ENCODE measurements at regions not wholly inside any gene's neighbourhood (a gene's known extent, or its start where the extent isn't known, plus 50 kb on each side); places are given as distances from the start of the nearest gene placed in this dataset.

DNA sequence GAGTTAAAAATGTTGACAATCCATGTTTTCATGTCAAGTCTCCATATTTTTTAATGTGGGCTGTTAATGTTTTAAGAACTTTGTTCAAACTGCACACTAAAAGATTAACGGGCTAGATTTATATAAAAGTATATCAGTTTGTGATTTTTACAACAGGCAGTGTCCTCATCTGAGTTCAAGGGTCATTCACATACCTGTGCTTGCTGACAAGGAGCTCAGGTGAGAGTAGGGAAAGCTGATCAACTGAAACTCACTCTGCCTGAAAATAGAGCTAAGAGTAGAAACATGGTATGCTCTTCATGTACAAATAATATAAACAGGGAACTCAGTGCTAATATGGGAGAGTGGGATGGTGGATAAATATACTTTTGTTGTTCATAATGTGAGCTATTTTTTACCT lies 102.3 kb upstream of the DKK2 start:
- H3K4me3 Mint-ChIP-seq, result no peak overlapping the region
- ChIA-PET POLR2A (no interaction called here), CTCF (no interaction called here)
- no peaks in the 10 kb centered on the region for H3K27me3 ChIP-seq (replicated peaks in 1 of 4; ENCODE audit: control extremely low read depth in 1 of 4, control insufficient read depth in 3 of 4, insufficient read depth in 4 of 4, low read length in 3 of 4)
- no peak overlapping the region for H2AFZ ChIP-seq (ENCODE audit: insufficient read depth, low read depth, low read length, poor library complexity, severe bottlenecking)
- no peaks in the 10 kb centered on the region for H3K9me3 Mint-ChIP-seq (ENCODE audit: insufficient read depth)
- H3K4me1 Mint-ChIP-seq, result no peaks in the 10 kb centered on the region
- TF ChIP-seq, protein P1, sequence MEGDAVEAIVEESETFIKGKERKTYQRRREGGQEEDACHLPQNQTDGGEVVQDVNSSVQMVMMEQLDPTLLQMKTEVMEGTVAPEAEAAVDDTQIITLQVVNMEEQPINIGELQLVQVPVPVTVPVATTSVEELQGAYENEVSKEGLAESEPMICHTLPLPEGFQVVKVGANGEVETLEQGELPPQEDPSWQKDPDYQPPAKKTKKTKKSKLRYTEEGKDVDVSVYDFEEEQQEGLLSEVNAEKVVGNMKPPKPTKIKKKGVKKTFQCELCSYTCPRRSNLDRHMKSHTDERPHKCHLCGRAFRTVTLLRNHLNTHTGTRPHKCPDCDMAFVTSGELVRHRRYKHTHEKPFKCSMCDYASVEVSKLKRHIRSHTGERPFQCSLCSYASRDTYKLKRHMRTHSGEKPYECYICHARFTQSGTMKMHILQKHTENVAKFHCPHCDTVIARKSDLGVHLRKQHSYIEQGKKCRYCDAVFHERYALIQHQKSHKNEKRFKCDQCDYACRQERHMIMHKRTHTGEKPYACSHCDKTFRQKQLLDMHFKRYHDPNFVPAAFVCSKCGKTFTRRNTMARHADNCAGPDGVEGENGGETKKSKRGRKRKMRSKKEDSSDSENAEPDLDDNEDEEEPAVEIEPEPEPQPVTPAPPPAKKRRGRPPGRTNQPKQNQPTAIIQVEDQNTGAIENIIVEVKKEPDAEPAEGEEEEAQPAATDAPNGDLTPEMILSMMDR (IDR thresholded peaks at IDR 0.05), result no peak
- TF ChIP-seq EZH2 (IDR thresholded peaks at IDR 0.05; ENCODE audit: borderline replicate concordance, insufficient read depth, low read depth, low read length, poor library complexity, severe bottlenecking), result no peak
- no peak overlapping the region for H3K27ac ChIP-seq (ENCODE audit: low read length in 2 of 2)
- H3K4me2 ChIP-seq (replicated peaks; ENCODE audit: low read depth, low read length, poor library complexity, severe bottlenecking), result no peak overlapping the region
- H4K20me1 ChIP-seq (ENCODE audit: control insufficient read depth, insufficient read depth, low read length, poor library complexity, severe bottlenecking), result no peaks in the 10 kb centered on the region
- no peaks in the 10 kb centered on the region for H3K36me3 ChIP-seq (replicated peaks in 1 of 2; ENCODE audit: control extremely low read depth in 1 of 2, control insufficient read depth in 1 of 2, extremely low read depth in 1 of 2, insufficient read depth in 2 of 2, low read length in 1 of 2)
- no CpG with 5 or more reads among the region's 1 CpG for WGBS (ENCODE audit: insufficient coverage)
- no peaks in the 10 kb centered on the region for H3K27me3 Mint-ChIP-seq
- ATAC-seq (ENCODE audit: low read depth) (no peak), DNase-seq (no peak)
- H3K79me2 ChIP-seq (ENCODE audit: control insufficient read depth, insufficient read depth, low read length), result no peaks in the 10 kb centered on the region
- intact Hi-C loops (cut with micrococcal nuclease), result no loop called here
- no peak overlapping the region for H3K27ac Mint-ChIP-seq
- no peak overlapping the region for H3K9ac ChIP-seq (ENCODE audit: low read length)
- no peaks in the 10 kb centered on the region for H3K9me3 ChIP-seq (ENCODE audit: control extremely low read depth in 1 of 3, control insufficient read depth in 2 of 3, insufficient read depth in 1 of 3, low read length in 2 of 3)
- no peaks in the 10 kb centered on the region for H3K4me1 ChIP-seq (ENCODE audit: control insufficient read depth in 2 of 2, insufficient read depth in 2 of 2, low read length in 2 of 2)
- no peak overlapping the region for H3K4me3 ChIP-seq (ENCODE audit: control extremely low read depth in 1 of 5, extremely low read depth in 1 of 5, insufficient read depth in 1 of 5, low read depth in 2 of 5, low read length in 4 of 5)

DNA sequence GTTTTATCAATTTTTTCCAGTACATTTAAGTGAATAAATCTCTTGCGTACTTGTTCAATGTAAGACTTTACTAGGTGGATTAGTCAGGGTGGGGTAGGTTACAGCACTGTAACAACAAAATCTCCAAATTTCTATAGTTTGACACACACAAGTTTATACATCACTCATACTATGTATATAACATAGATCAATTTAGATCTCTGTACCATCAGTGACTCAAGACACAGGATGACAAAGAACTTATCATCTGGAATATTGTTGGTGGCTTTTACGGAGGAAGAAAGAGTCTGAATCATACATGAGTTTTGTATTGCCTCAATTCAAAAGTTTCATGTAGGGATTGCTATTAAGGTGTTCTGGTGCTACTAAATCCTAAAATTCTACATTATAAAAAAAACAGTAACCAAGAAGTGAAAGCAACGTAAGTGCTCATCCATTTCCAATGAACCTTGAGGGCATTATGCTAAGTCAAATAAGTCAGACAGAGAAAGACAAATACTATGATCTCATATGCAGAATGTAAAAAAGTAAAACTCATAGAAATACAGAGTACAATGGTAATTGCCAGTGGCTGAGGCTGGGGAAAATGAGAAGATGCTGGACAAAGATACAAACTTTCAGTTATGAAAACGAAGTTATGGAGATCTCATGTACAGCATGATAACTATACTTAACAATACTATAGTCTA lies 98.0 kb upstream of the DKK2 start:
- no peaks in the 10 kb centered on the region for H3K27me3 Mint-ChIP-seq
- DNase-seq, result no peak
- no peak overlapping the region for H2AFZ ChIP-seq (ENCODE audit: insufficient read depth, low read depth, low read length, poor library complexity, severe bottlenecking)
- no peak overlapping the region for H3K27ac ChIP-seq (ENCODE audit: low read length in 2 of 2)
- H3K4me3 ChIP-seq (ENCODE audit: control extremely low read depth in 1 of 5, extremely low read depth in 1 of 5, insufficient read depth in 1 of 5, low read depth in 2 of 5, low read length in 4 of 5), result no peak overlapping the region
- H3K27ac Mint-ChIP-seq, result no peak overlapping the region
- no peaks in the 10 kb centered on the region for H3K79me2 ChIP-seq (ENCODE audit: control insufficient read depth, insufficient read depth, low read length)
- H3K9me3 Mint-ChIP-seq (ENCODE audit: insufficient read depth), result no peaks in the 10 kb centered on the region
- H3K27me3 ChIP-seq (replicated peaks in 1 of 4; ENCODE audit: control extremely low read depth in 1 of 4, control insufficient read depth in 3 of 4, insufficient read depth in 4 of 4, low read length in 3 of 4), result no peaks in the 10 kb centered on the region
- no peaks in the 10 kb centered on the region for H3K9me3 ChIP-seq (ENCODE audit: control extremely low read depth in 1 of 3, control insufficient read depth in 2 of 3, insufficient read depth in 1 of 3, low read length in 2 of 3)
- ATAC-seq (ENCODE audit: low read depth), result no peak
- no peak overlapping the region for H3K9ac ChIP-seq (ENCODE audit: low read length)
- POLR2A ChIA-PET, result no interaction called here
- TF ChIP-seq, protein P1 (IDR thresholded peaks at IDR 0.05), result no peak
- no peak for TF ChIP-seq EZH2 (IDR thresholded peaks at IDR 0.05; ENCODE audit: borderline replicate concordance, insufficient read depth, low read depth, low read length, poor library complexity, severe bottlenecking)
- CTCF ChIA-PET, result no interaction called here
- H3K36me3 ChIP-seq (replicated peaks in 1 of 2; ENCODE audit: control extremely low read depth in 1 of 2, control insufficient read depth in 1 of 2, extremely low read depth in 1 of 2, insufficient read depth in 2 of 2, low read length in 1 of 2), result no peaks in the 10 kb centered on the region
- no peak overlapping the region for H3K4me2 ChIP-seq (replicated peaks; ENCODE audit: low read depth, low read length, poor library complexity, severe bottlenecking)
- H3K4me3 Mint-ChIP-seq, result no peak overlapping the region
- intact Hi-C loops (cut with micrococcal nuclease), result no loop called here
- H4K20me1 ChIP-seq (ENCODE audit: control insufficient read depth, insufficient read depth, low read length, poor library complexity, severe bottlenecking), result no peaks in the 10 kb centered on the region
- no peaks in the 10 kb centered on the region for H3K4me1 Mint-ChIP-seq
- no CpG with 5 or more reads among the region's 4 CpGs for WGBS (ENCODE audit: insufficient coverage)
- no peaks in the 10 kb centered on the region for H3K4me1 ChIP-seq (ENCODE audit: control insufficient read depth in 2 of 2, insufficient read depth in 2 of 2, low read length in 2 of 2)

All from B cell (primary cell).